OCI-LY1 (cell line): ENCODE measurements at regions not wholly inside any gene's neighbourhood (a gene's known extent, or its start where the extent isn't known, plus 50 kb on each side); places are given as distances from the start of the nearest gene placed in this dataset.

Experiments
- H2AFZ ChIP-seq: fragments of 200-600 bp; sonication (generic), shearing (Covaris generic); 2 replicates; pipeline ENCODE4 v1.6.0; 2014; ENCODE audit warnings: antibody characterized with exemption, mild to moderate bottlenecking, low read length
- H3F3A ChIP-seq: fragments of 200-600 bp; sonication (generic), shearing (Covaris generic); 2 replicates; pipeline ENCODE4 v1.6.0; 2014; ENCODE audit warnings: mild to moderate bottlenecking, antibody characterized with exemption, low read length, moderate library complexity; ENCODE audit not compliant: insufficient read depth
- H3K27ac ChIP-seq: fragments of 200-600 bp; sonication (generic); 2 replicates; pipeline ENCODE4 v1.5.1; 2014; ENCODE audit warnings: low read length, mixed run types, mild to moderate bottlenecking, low read depth; ENCODE audit not compliant: poor library complexity, severe bottlenecking
- H3K27me3 ChIP-seq: fragments of 200-600 bp; sonication (generic); 2 replicates; pipeline ENCODE4 v1.6.0; 2014; ENCODE audit warnings: antibody characterized with exemption, mild to moderate bottlenecking, low read length, moderate library complexity; ENCODE audit not compliant: insufficient read depth
- H3K36me3 ChIP-seq: fragments of 200-600 bp; sonication (generic); 2 replicates; pipeline ENCODE4 v1.6.1; 2014; ENCODE audit warnings: mild to moderate bottlenecking, antibody characterized with exemption, low read length, moderate library complexity, mixed read lengths; ENCODE audit not compliant: insufficient read depth
- H3K4me1 ChIP-seq: fragments of 200-600 bp; sonication (generic); 2 replicates; pipeline ENCODE4 v1.5.1; 2014; ENCODE audit warnings: mild to moderate bottlenecking, low read length, moderate library complexity; ENCODE audit not compliant: insufficient read depth, severe bottlenecking
- H3K4me2 ChIP-seq: fragments of 200-600 bp; sonication (generic), shearing (Covaris generic); 2 replicates; pipeline ENCODE4 v1.6.1; 2014; ENCODE audit warnings: low read length
- H3K4me3 ChIP-seq: fragments of 200-600 bp; sonication (generic); 2 replicates; pipeline ENCODE4 v1.5.1; 2014; ENCODE audit warnings: low read length, low read depth, mild to moderate bottlenecking, mixed read lengths; ENCODE audit not compliant: poor library complexity, severe bottlenecking
- H3K79me2 ChIP-seq: fragments of 200-600 bp; shearing (Covaris generic); 2 replicates; pipeline ENCODE4 v1.6.1; 2016; ENCODE audit warnings: mixed run types, low read length, mixed read lengths; ENCODE audit not compliant: insufficient read depth
- H3K9ac ChIP-seq: fragments of 200-600 bp; sonication (generic), shearing (Covaris generic); 2 replicates; pipeline ENCODE4 v1.6.1; 2014; ENCODE audit warnings: mild to moderate bottlenecking, low read length, mixed read lengths
- H3K9me2 ChIP-seq: fragments of 200-600 bp; sonication (generic), shearing (Covaris generic); 2 replicates; pipeline ENCODE4 v1.6.1; 2014; ENCODE audit warnings: low read depth, mild to moderate bottlenecking, low read length, mixed read lengths
- H3K9me3 ChIP-seq: fragments of 200-600 bp; shearing (Covaris generic); 2 replicates; pipeline ENCODE4 v1.6.1; 2014; ENCODE audit warnings: low read length, mixed read lengths
- H4K20me1 ChIP-seq: fragments of 200-600 bp; sonication (generic), shearing (Covaris generic); 2 replicates; pipeline ENCODE4 v1.6.0; 2016; ENCODE audit warnings: mild to moderate bottlenecking, low read length; ENCODE audit not compliant: insufficient read depth
- CTCF ChIP-seq: fragments of 200-600 bp; sonication (generic), shearing (Covaris generic); IDR thresholded peaks from 2 replicates; pipeline ENCODE4 v1.5.1; 2017; ENCODE audit warnings: mild to moderate bottlenecking, antibody characterized with exemption, low read length, moderate library complexity, mixed read lengths
- EZH2 ChIP-seq: fragments of 200-600 bp; sonication (generic), shearing (Covaris generic); IDR thresholded peaks from 2 replicates; pipeline ENCODE4 v1.8.0; 2017; ENCODE audit warnings: borderline replicate concordance, mixed run types, mild to moderate bottlenecking, antibody characterized with exemption, low read length, moderate library complexity, mixed read lengths

GRCh38 chr15:62462721-62463120, 297.6 kb upstream of the C2CD4B start:
- H3K9me3 ChIP-seq, result no peaks in the 10 kb centered on the region
- no peaks in the 10 kb centered on the region for H4K20me1 ChIP-seq
- no peak overlapping the region for H3K27ac ChIP-seq
- H3K4me1 ChIP-seq, result no peaks in the 10 kb centered on the region
- H3K79me2 ChIP-seq, result no peaks in the 10 kb centered on the region
- TF ChIP-seq EZH2 (no peak), CTCF (no peak)
- no peaks in the 10 kb centered on the region for H3K27me3 ChIP-seq
- H3K4me3 ChIP-seq, result no peak overlapping the region
- no peak overlapping the region for H3K9ac ChIP-seq
- no peaks in the 10 kb centered on the region for H3K9me2 ChIP-seq
- no peak overlapping the region for H2AFZ ChIP-seq
- H3K4me2 ChIP-seq, result no peak overlapping the region
- H3K36me3 ChIP-seq, result no peaks in the 10 kb centered on the region
- H3F3A ChIP-seq, result no peaks in the 10 kb centered on the region

- no peak overlapping the region for H3K4me2 ChIP-seq
- no peaks in the 10 kb centered on the region for H3K79me2 ChIP-seq
- no peaks in the 10 kb centered on the region for H3K36me3 ChIP-seq
- H4K20me1 ChIP-seq, result no peaks in the 10 kb centered on the region
- no peaks in the 10 kb centered on the region for H3K9me2 ChIP-seq
- no peak overlapping the region for H3K9ac ChIP-seq
- no peak overlapping the region for H2AFZ ChIP-seq
- no peak overlapping the region for H3K27ac ChIP-seq
- no peaks in the 10 kb centered on the region for H3K4me1 ChIP-seq
- no peaks in the 10 kb centered on the region for H3F3A ChIP-seq
- TF ChIP-seq EZH2, result no peak
- H3K27me3 ChIP-seq, result no peaks in the 10 kb centered on the region
- H3K4me3 ChIP-seq, result no peak overlapping the region
- H3K9me3 ChIP-seq, result no peaks in the 10 kb centered on the region
Measured at GRCh38 chr15:62464705-62465104, 299.6 kb upstream of the C2CD4B start.

GRCh38 chr15:62465173-62465572, 300.1 kb upstream of the C2CD4B start:
- Histone ChIP-seq H3F3A (no peaks in the 10 kb centered on the region), H4K20me1 (no peaks in the 10 kb centered on the region), H3K9me3 (no peaks in the 10 kb centered on the region), H3K79me2 (no peaks in the 10 kb centered on the region), H3K9ac (no peak overlapping the region), H3K36me3 (no peaks in the 10 kb centered on the region), H3K9me2 (no peaks in the 10 kb centered on the region), H3K27me3 (no peaks in the 10 kb centered on the region), H3K4me1 (no peaks in the 10 kb centered on the region), H2AFZ (no peak overlapping the region), H3K4me3 (no peak overlapping the region), H3K4me2 (no peak overlapping the region), H3K27ac (no peak overlapping the region)
- TF ChIP-seq CTCF (no peak), EZH2 (no peak)

- no peak overlapping the region for H3K4me2 ChIP-seq
- H2AFZ ChIP-seq, result no peak overlapping the region
- no peak overlapping the region for H3K27ac ChIP-seq
- no peak overlapping the region for H3K9ac ChIP-seq
- H3K9me2 ChIP-seq, result no peaks in the 10 kb centered on the region
- H3K4me1 ChIP-seq, result no peaks in the 10 kb centered on the region
- no peaks in the 10 kb centered on the region for H3K36me3 ChIP-seq
- no peaks in the 10 kb centered on the region for H3K27me3 ChIP-seq
- no peaks in the 10 kb centered on the region for H3K9me3 ChIP-seq
- H3F3A ChIP-seq, result no peaks in the 10 kb centered on the region
- H3K79me2 ChIP-seq, result no peaks in the 10 kb centered on the region
- TF ChIP-seq EZH2 (no peak), CTCF (no peak)
- H3K4me3 ChIP-seq, result no peak overlapping the region
- H4K20me1 ChIP-seq, result no peaks in the 10 kb centered on the region
Measured at GRCh38 chr15:62469478-62469873, 304.4 kb upstream of the C2CD4B start.
